Stimulated activated CD4-positive, alpha-beta T cell treated with anti-CD3 and anti-CD28 coated beads, Interleukin-15, amount 100 ng/mL, for 24 hours (primary cell): ENCODE measurements at regions not wholly inside any gene's neighbourhood (a gene's known extent, or its start where the extent isn't known, plus 50 kb on each side); places are given as distances from the start of the nearest gene placed in this dataset.

Source experiments
- DNase-seq: peaks from one replicate; pipeline ENCODE4 v3.0.0-alpha.2; 2020

DNA sequence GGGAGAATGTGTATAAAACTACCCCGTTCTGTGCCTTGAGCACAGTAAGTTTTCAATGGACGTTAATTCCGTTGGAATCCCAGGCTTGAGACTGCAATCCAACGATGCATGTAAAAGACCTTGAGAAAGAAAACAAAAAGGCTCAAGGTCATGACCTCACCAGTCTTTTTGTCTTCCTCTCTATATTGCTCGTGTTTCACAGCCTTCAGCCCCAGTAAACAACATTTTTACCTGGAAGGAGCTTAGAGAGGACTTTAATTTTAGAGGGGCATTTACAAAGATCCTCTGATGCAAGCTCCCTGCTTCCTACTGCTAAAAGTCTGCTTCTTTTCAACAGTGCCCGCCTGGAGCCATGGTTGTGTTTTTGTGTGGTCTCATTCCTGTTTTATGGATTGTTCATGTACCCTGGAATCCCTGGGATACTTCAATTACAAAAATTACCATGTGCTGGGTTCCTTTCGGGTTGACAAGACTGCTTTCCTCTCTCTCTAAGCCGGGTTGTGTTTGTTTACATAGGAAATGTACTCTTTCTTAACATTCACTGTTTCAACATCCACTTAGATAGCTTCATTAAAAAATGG, 320.1 kb upstream of the NFE2L3 start:
- DNase-seq = no peak

DNA sequence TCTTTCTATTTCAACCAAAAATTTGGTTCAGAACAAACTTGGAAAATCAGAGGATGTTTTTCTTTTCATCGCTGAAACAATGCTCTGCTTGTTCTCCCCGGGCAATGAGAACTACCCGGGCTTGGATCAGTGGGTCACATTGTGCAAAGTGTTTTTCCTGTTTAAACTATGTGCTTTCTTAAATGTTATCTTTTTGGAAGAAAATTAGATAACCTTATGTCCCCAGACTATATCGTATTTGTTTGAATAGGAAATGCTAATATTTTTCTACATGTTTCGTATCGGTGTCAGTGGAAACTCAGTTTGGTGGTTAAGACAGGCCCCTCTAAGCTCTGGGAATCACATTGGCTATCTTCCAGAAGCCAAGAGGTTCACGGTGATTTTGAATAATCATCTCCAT, 319.5 kb upstream of the NFE2L3 start:
- DNase-seq = no peak

DNA sequence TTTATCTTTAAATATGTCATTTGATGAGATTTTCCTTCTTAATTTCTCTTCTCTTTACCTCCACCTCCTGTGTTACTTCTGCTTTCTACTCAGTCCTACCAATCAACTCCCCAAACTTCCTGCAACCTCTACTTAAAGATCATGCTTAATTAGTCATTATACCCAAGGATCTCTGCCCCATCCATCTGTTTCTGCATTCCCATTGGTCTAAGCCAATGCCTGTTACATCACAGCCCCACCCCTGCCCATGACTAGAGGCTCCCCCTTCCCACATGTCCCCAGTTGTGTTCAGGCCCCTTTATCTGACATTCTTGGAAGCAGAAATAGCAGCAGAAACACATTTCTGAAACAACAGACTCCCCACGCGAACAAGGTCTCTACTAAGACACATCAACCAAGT, 319.1 kb upstream of the NFE2L3 start:
- DNase-seq = no peak

DNA sequence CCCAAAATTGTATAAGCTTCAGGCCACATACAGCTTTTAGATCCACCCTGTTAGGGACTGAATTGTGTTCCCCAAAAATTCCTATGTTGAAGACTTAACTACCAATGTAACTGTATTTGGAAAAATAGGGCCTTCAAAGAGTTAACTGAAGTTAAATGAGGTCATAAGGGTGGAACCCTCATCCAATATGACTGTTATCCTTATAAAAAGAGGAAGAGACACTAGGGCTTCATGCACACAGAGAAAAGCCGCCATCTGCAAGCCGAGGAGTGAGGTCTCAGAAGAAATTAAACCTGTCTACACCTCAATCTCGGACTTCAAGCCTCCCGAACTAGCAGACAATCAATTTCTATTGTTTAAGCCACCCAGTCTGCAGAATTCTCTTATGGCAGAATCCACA, 317.9 kb upstream of the NFE2L3 start:
- no peak for DNase-seq

DNA sequence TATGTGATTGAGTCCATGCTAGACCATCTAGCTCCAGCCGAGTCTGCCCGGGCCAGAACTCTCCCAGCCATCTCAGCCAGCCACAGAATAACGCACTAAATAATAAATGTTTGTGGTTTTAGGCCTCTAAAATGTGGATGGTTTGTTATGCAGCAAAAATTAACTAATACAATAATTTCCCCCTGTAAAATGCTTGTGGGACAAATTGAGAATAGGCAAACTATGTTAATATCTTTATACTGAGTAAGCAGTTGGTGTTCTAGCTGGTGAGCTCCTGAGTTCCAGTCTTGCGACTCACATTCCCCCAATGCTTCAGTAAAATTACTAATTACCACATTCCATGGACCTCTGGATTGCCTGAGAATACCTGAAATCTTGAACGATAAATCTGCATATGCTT, 316.8 kb upstream of the NFE2L3 start:
- DNase-seq = no peak

DNA sequence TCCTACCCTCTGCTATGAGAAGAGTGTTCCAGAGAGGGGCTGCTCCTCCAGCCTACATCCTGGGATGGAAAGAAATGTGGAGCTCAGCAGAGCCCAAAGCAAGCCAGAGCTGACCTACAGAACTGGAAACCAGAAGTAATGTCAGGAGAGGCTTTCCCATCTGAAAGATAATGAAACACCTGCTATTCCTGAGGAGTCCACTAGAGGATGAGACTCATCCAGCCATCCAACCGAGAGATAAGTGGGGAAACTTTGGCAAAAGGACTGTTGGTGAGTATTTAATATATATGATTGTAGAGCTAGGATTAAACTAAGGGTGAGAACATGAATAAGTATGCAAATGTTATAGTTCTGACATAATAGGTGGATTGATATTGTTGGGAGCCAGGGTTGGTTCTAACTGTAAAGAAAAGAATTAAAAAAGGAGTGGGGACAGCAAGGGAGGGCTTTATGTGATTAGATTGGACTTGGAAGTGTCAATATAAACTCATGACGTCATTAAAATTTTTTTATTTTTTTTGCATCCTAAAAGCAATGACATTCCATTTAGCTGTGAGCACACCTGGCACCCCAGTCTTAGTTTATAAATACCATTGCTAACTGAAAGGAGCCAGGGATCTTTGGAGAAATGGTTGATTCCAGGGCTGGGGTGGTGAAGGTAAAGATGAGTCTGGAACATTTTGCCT, 312.8 kb upstream of the NFE2L3 start:
- DNase-seq = no peak

DNA sequence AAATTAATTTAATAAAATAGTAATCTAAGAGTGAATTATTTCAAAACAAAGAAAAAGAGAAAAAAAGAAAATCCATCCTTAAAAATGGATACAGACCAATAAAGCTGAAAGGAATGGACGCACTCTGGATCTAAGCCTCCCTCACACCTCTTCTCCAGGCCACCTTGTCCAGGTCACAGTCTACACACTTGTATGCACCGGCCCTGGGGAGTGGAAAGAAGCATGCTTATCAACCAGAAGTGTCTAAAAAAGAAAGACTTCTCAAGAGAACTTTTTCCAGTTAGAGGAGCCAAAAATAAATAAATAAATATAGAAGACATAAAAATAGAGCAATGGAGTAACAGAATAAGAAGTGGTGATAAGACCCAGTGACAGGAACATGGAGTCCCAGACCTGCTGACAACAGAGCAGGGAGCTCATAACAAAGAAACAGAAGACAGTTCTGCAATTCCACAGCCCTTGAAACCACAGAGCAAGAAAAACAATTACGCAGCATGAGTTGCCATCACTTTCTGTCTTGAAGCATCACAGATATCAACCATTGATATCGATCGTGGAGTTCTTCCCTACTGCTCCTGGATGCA, 311.7 kb upstream of the NFE2L3 start:
- no peak for DNase-seq

DNA sequence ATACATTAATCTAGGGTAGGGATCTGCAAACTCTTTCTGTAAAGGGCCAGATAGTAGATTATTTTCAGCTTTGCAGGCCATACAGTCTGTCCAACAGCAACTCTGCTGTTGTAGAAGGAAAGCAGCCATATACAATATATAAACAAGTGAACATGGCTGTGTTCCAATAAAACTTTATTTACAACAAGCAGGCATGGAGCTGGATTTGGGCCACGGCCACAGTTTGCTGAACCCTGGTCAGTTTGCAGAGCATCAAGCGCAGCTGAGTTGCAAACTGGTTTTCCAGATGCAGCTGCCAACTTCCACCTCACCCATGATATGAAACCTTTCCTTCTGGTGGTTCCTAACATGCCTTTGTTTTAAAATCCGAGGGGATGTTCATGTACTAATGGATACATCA, 310.4 kb upstream of the NFE2L3 start:
- DNase-seq = no peak

DNA sequence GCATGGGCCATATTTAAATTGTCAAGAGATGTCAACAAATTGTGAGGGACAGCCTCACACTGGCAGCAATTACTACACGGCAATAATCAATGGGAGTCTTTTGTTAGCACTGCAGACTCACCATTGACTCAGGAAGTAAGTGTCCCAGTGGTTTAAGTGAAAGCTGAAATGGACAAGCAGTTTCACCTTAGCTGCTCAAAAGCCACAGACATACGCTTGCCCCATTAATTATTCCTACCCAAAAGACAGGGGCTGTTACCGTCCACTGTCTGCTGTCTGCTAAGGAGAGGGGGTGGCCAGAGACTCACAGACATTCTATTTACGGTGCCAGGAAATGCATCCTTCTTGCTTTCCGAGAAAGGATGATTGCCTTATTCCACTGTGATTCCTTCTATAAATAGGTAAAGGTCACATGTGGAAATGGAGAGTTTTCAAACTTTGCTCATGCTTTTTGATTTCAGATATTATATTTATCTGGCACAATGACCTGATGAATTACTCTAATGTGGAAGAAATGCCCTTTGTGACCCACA, 309.7 kb upstream of the NFE2L3 start:
- DNase-seq = no peak

DNA sequence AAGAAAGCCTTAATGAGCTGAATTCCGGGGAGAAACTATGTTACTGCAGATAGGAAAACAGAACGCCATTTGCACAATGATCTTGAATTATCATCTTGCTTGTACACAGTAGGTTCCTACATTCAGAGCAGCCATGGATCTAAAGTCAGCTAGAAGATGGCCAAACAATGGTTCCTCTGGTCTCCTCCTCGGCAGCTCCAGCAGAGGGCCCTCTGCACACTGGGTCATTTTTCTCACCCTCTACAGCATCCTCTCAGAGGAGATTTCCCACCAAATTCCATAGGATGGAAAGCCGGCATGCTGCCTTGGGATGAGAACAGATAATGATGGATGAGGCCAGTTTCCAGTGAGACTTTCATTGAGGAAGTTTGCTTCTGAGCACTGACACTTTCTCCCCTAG, 308.5 kb upstream of the NFE2L3 start:
- DNase-seq = no peak

DNA sequence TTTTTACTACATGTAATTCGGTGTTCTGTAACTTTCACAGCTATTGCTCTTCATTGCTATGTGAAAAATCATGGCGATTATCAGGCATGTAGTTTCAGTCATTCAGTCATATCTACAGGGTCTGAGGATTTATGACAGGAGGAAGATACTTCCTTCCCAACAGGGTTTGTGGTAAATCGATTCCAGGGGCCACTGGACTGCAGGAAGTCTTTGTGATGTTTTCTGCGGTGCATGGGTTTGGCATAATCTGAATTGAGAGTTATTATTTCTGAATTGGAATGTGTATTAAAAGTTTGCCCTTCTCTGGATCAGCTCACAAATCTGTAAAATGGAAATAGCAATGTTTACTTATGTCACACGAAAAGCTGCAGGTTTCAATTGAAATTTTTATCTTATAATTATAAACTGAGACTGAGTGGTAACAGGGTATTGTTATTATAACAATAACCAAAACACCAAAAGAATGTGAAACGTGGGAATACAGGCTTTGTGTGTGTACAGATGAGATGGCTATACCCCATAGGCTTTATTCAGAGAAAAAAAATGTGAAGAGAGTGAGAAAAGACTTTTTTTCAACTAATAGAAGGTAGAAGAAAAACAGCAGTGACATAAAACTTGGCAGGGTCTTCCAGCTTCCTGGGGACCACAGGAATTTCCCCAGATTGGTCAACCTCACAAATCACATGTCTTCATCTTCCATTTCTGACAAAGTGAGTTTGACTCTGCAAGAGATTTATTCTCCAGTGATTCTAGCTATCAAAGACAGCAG, 307.7 kb upstream of the NFE2L3 start:
- DNase-seq = no peak

DNA sequence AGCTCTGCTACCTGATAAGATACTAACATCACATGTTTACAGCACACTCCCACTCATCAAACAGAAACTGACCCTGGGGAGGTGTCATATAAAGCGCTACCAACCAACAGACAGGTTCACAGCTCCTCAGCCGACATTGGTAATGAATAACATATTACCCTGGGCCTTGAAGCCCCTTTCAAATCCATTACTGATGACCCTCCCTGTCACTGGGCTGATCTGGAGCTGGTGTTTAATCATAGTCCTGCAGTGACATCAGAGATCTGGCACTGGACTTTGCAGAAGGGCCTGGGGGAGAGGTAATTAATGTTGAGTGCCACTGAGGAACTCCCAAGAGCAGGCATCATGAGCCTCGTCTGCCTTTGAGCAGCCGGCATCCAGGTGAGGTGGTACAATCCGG, 306.5 kb upstream of the NFE2L3 start:
- DNase-seq = no peak

DNA sequence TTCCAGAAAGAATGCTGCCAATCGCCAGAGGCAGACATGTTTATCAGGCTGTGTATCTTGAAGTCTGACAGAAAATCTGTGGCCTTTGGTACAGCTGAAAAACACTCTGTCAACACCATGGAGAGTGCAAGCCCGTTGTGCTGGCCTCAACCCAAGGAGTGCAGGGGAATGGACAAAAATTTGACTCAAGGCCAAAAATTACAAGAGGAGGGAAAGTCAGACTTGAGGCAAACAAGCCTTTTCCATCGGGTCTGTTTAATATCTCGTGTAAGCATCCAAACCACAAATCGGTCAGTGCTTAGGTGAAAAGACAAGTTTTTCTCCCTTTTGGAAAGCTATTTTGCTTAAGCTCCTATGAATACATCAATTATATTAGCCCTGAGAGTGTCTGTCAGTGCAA, 305.3 kb upstream of the NFE2L3 start:
- DNase-seq = no peak

DNA sequence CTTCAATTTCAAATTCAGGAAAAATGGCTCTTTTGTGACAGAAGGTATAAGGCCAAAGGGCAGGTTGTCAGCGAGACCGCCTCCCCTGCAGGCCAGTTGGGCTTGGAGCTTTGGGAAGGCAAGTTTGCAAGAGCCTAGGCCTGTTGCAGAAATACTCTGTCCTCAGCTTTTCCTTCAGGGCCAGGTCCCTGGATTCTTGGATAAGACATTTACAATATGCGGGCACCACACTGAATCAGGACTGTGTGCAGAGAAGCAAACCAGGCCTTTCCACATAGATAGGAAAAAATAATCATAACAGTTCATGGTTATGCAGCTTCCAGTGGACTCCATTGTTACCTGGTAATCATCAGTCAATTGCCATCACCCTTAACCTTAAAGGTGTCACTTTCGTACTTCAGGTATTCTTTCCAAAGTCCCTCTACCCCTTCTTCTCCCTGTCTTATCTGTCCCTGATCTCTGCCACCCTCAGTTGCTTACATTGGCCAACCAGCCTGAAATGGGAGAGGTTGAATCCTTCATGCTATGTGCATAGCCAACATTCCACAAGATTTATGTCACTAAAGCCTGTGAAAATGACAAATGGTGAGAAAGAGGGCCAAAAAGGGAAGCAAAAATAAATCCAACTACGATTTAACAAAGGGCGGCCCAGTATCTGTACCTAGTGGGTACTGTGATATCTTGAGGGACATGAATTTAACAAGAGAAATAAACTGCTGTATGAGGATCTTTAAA, 304.5 kb upstream of the NFE2L3 start:
- DNase-seq = no peak

DNA sequence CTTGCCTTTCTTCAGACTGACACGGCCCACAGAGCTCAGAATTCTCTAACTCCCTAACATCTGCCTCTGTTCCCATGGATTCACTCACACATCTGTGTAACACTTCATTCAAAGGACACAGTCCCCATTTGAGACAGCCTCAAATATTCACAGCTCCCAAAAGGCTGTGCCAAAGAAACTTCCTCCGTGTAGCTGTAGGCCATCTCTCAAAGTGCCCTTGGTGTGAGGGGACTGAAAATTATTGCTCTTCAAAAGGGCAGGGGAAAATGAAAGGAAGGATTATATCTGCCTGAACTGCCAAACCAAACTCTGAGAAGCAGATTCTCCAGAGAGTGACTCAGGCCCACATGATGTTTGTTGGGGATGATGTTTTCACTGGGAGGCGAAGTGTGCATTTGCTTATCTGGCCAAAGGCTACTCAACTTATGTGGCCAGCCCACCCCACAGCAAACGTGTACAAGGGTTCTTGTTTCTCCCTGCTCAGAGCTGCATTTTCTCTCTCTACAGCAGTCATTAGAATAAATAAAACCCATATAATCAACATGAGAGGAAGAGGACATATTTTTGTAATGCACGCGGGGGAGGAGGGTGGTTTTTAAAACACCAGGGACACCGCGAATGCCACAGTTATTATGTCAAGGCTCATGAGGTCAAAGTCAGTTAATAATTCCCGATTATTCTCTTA, 302.4 kb upstream of the NFE2L3 start:
- no peak for DNase-seq

DNA sequence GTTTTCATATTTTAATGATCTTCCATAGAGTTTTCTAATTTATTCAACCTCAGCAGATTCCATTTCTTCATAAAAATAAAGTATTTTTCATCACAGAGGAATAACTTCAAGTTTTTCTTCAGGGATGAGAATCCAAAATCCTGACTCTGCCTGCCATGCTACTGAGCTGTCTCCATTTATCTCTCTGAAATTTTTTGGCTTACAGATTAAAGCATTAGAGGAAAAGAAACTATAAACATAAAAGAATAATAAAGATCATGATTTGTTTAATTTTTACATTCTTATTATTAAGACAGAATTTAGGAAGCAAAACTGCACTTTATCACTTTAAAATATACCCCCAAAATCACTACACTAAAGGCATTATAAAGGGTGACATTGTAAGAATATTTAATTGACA, 301.8 kb upstream of the NFE2L3 start:
- DNase-seq = no peak

DNA sequence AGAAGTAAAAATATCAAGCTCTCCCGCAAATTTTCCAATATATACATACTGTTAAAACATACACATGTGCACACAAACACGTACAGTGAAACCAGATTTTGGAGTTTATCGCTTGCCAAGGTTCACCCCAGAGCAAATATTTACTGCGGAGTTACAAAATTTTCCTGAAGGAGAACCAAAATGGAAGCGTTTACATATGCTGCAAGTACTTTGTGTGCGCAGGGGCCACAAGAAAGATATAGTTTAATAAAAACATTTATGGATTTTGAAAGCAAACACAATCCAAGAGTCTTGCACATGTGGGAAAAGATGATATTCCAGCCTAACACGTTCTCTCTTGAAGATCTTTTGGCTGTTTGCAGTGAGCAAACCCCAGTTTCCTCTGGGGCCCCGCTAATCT, 301.3 kb upstream of the NFE2L3 start:
- no peak for DNase-seq

DNA sequence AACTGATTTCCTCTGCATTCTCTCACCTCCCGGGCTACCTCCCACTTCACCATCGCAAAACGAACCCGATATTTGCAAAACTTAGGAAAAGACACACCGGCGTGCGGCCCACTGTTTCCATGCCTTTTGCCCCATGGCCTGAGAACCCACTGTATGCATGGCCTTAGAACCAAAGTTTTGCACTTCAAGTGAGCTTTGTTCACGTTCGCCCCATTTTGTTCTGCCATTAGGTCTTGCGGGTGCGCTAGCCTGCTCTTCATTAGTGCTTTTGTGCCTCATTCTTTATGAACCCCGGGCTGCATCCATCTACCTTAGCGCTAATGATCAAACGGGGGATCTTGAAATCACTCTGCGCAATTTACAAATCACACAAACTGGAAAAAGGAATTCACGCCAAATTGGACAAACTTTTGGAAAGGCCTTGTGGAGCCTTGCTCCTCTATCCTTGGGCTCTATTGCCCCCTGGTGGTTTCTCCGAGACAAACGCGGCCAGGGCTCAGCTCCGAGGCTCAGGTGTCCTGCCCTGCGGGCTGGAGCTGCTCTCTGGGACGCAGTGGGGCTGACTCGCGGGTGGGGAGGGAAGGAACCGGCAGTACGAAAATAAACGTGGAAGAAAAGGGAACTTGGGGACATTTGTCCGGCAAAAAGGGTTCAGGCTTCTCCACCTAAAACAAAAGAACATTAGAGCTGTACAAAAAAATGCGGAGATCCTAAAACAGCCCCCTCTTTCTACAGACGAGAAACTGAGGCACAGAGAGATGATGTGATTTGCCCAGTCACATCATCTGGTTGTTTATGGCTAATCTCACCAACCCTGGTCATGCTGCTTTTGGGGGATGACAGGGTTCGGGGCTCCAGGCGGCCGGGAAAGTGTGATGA, 300.4 kb upstream of the NFE2L3 start:
- DNase-seq = peak; percentile 79

DNA sequence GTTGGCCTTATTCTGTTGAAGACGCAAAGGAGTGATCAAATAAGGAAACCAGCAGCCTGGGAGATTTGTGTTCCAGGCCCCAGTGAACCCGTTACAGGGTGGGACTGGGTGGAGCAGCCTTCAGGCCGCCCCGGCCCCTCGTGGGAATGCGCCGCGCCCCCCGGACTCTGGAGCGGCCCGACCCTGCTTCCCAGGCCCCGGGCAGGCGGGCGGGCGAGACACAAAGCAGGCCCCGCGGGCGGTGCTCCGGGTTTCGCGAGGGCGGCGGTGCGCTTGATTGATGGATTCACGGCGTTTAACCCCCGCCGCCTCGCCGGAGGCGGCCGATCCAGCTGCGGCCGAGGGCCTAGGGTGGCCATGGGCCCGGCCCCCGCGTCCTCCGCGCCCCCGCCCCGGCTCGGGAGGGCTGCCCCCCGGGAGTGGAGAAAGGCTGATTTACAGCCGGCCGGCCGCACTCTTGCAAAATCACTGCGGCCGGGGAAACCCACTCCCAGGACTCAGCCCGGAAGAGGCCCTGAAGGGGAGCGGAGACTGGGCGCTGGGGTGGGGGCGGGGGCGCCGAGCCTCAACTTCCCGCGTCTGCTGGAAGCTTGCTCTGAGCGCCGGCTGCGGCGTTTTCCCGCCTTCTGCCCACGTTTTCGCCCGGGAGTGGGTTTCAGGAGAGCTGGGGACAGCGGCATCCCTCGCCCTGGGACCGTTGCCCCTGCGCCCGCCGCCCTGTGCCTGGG, 299.6 kb upstream of the NFE2L3 start:
- DNase-seq = no peak

DNA sequence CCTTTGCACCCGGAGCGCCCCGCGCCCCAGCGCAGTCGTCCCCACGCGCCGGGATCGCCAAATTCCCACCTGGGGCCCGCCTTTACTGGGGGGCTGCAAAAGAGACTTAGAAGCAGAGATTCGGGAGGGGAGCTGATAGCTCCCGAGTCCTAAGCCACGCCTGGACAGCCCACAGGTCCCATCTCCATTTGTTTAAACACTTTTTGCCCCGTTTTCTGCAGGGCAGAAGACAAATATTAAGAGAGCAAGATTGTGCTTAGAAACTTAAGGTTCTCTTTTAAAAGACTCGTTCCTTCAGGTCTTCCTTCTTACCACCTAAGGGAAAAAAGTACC, 299.1 kb upstream of the NFE2L3 start:
- DNase-seq = no peak

DNA sequence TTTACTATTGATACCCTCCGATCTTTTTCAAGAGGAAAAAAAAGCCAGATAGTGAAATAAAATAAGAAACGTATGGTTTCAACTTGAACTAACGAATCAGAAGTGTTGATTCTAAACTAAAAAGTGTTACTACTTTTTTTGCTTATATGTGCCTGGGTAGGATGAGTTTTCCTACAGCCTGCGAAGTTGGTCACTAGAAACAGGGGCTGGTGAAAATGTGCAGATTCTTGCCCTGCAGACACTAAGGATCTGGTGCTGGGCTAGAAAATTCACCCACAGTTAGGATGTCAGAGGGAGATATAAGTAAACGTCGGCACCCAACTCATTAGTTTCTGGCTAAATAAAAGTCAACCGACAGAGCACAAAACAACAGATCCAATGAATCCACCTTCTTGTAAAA, 298.7 kb upstream of the NFE2L3 start:
- DNase-seq = no peak
